GM06990 (cell line): ENCODE measurements at regions not wholly inside any gene's neighbourhood (a gene's known extent, or its start where the extent isn't known, plus 50 kb on each side); places are given as distances from the start of the nearest gene placed in this dataset.

Source experiments
- DNase-seq: peaks from one replicate; pipeline ENCODE4 v3.0.0-alpha.2; 2011; ENCODE audit not compliant: insufficient read length; ENCODE audit errors: extremely low read depth
- H3K27me3 ChIP-seq: replicated peaks from 2 replicates; pipeline ENCODE4 v1.6.0; 2011; ENCODE audit warnings: low read length; ENCODE audit not compliant: control insufficient read depth, insufficient read depth
- H3K36me3 ChIP-seq: 2 replicates; pipeline ENCODE4 v1.5.1; 2011; ENCODE audit warnings: low read length; ENCODE audit not compliant: control insufficient read depth, insufficient read depth
- H3K4me3 ChIP-seq: replicated peaks from 2 replicates; pipeline ENCODE4 v1.5.1; 2011; ENCODE audit warnings: low read depth, mild to moderate bottlenecking, control low read depth, low read length
- CTCF ChIP-seq: IDR thresholded peaks from 2 replicates; pipeline ENCODE4 v1.5.1; 2011; ENCODE audit warnings: low read length, control low read depth, mild to moderate bottlenecking, inconsistent platforms; ENCODE audit not compliant: insufficient read depth, poor library complexity, severe bottlenecking

- TF ChIP-seq CTCF: no peak
- no peaks in the 10 kb centered on the region for H3K27me3 ChIP-seq
- H3K36me3 ChIP-seq: no peaks in the 10 kb centered on the region
- DNase-seq: no peak
- no peak overlapping the region for H3K4me3 ChIP-seq
Measured at GRCh38 chr13:111541345-111541744, 220.9 kb downstream of the TEX29 start.

DNA sequence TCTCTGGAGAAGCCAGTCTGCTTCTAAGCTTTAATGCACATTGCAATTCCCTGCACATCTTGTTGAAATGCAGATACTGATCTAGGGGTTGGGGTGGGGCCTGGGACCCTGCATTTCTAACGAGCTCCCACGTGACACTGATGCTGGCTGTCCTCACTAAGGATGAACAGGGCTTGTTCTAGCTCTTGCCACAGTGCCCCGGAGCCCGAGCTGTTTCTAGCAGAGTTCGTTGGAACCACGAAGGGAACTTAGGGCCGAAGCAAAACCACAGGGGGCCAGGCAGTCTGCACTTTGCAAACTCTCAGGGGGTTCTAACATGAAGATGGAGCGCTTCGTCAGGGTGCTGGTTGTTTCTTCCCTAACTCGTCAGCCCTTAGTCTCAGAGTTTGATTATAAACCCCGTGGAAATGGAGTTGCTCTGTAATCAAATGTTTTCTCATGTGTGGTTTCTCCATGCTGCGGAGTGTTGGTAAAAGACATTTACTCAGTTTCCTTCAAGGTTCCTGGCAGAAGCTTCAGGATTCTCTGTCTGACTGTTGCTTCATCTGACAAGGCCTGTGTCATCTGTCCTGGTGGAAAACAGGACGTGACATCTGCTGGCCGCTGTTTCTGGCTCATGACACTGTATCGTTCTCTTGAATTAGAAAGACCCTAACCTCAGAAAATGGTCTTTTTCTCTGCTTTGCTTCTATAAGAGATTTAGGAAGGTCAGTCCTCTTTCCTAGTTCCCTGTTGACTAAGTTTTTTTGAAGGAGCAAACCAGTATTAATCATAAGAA lies 221.5 kb downstream of the TEX29 start:
- H3K27me3 ChIP-seq: no peaks in the 10 kb centered on the region
- H3K4me3 ChIP-seq: no peak overlapping the region
- TF ChIP-seq CTCF: no peak
- no peak for DNase-seq
- no peaks in the 10 kb centered on the region for H3K36me3 ChIP-seq

DNA sequence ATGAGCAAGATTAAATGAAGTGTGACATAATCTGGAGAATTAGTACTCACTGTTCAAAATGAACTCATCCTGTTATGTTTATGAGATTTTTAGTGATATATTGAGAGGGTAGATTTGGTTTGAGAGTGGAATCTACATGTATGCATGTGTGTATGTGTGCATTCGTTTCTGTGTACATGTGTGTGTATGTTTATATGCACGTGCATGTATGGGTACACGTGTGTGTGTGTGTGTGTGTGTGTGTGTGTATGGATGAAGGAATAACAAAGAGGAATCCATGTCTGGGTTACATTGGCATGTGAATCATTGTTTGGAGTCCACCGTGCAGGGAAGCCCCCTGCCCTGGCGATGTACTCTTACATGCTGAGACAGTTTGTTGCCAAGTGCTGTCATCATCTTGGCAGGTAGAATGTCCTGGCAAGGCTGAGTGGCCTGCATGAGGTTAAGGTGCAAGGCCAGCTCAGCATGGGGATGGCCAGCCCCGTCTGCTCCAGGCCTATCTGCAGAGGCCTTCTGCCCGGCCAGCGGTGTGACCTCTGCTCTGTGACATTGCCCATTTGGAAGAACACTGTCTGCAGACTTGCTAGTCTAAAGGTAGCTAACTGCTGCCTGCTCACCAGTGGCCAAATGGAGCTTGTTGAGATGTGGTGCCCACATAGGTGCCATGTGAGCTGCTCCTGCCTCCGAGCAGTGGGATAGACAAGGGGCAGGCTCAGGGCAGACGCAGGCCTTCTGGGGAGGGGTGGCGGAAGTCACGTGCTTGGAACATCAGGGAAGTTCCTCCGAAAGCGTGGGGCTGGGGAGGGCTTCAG lies 222.3 kb downstream of the TEX29 start:
- TF ChIP-seq CTCF: no peak
- H3K36me3 ChIP-seq: no peaks in the 10 kb centered on the region
- no peak overlapping the region for H3K4me3 ChIP-seq
- no peak for DNase-seq
- no peaks in the 10 kb centered on the region for H3K27me3 ChIP-seq

DNA sequence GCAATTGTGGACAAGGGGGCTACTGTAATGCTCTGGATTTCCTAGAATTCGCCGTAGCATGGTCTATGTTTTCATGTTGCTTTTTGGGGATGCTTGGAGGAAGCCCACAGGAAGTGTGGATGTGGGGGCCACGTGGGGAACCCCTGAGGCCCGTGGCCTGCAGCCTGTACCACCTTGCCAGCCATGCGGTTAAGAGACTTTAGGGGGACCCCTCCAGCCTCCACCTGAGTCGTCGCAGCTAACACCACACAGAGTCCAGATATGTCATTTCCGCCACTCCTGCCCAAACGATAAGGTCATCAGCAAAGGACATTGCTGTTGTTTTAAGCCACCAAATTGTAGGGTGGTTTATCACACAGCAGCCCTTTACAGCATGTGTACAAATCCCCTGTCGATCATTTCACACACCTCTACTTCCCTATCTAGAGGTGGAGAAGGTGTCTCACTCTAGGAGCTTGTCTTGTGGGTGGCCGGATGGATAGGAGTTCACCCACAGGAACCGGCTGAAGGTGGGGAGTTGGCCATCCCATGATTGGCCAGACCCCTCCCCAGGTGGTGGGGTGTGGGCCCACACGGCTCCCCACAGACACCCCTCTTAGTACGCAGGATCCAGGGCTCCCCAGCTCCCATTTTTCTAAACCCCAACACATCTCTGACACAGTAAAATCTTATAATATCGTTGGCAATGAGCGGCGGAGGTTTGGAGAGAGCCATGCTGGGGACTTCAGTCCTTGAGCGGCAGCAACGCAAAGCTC lies 226.7 kb downstream of the TEX29 start:
- TF ChIP-seq CTCF: no peak
- H3K27me3 ChIP-seq: no peaks in the 10 kb centered on the region
- no peak overlapping the region for H3K4me3 ChIP-seq
- DNase-seq: no peak
- no peaks in the 10 kb centered on the region for H3K36me3 ChIP-seq

GRCh38 chr13:111547726-111548273 lies 227.4 kb downstream of the TEX29 start:
- no peak for DNase-seq
- Histone ChIP-seq H3K4me3 (no peak overlapping the region), H3K36me3 (no peaks in the 10 kb centered on the region), H3K27me3 (no peaks in the 10 kb centered on the region)
- no peak for TF ChIP-seq CTCF
